GM18868 (cell line): ENCODE measurements at regions not wholly inside any gene's neighbourhood (a gene's known extent, or its start where the extent isn't known, plus 50 kb on each side); places are given as distances from the start of the nearest gene placed in this dataset.
"Not testable (repeated sequence)": the region's sequence is repeated elsewhere in the genome, so short reads cannot be mapped to it uniquely, and the experiment has no call there.

Source experiments
- ATAC-seq: cut with Tn5 transposase; IDR thresholded peaks from one replicate; pipeline ENCODE4 v1.9.1; 2021; ENCODE audit warnings: mild to moderate bottlenecking, moderate library complexity; ENCODE audit not compliant: unreplicated experiment

DNA sequence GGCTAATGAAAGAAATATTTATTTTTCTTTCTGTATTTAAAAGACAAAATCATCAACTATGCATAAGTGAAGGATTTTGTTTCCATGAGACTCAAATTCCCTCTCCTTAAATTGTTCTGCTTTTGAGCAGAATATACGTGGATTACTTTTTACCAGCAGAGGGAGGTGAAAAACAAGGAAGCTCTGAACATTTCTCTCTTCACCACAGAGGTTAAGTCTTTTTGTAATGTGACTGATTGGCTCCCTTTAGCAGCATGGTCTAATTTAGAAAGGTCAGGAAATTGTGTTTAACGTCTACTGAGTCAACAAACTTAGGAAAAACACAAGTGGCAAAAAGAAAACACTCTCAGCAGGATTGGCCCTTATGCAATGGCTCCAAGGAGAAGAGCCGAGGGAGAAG, 55.1 kb upstream of the F9 start:
- ATAC-seq, result no peak

DNA sequence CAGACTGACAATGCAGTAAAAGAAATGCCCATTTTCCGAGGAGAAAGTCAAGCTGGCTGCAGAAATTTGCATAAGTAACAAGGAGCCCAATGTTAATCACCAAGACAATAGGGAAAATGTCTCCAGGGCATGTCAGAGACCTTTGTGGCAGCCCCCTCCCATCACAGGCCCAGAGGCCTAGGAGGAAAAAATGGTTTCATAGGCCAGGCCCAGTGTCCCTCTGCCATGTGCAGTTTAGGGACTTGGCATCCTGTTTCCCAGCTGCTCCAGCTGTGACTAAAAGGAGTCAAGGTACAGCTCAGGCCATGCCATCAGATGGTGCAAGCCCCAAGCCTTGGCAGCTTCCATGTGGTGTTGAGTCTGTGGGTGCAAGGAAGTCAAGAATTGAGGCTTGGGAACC, 68.6 kb upstream of the F9 start:
- ATAC-seq, result not testable (repeated sequence)

DNA sequence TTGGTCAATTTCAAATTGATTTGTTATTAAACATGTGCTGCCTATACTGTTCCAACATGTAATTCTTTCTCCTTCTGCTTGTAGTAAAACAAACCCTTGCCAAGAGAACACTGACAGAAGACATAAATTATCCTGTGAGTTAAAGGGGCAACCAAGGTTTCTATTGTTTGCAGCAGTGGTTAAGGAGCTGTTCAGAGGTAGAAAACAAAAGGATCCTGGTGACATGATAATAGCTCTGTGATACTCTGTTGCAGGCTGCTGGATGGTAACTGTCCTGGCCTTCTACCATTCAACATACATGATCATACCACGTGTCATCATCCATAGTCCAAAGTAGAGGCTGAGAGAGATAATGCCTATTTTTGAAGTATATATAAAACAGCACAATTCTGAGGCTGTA, 75.8 kb upstream of the F9 start:
- ATAC-seq, result no peak

DNA sequence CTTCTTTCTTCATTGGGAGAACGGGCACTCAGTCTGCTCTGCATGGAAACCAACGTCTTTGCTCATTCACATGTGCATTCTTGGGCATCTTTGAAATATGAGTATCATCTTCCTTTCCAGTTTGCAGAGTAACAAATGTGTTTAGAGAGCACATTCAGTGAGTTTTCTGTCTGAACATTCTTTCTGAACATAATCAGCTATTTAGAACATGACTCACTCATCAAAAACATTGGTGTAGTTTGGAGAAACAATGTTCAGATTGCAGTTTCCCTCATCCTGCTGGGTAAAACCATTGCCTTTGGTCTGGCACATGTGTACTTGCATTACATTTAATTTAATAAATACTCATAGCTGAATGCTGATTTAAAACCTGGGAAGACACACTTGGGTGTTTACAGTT, 81.5 kb upstream of the F9 start:
- ATAC-seq, result no peak

DNA sequence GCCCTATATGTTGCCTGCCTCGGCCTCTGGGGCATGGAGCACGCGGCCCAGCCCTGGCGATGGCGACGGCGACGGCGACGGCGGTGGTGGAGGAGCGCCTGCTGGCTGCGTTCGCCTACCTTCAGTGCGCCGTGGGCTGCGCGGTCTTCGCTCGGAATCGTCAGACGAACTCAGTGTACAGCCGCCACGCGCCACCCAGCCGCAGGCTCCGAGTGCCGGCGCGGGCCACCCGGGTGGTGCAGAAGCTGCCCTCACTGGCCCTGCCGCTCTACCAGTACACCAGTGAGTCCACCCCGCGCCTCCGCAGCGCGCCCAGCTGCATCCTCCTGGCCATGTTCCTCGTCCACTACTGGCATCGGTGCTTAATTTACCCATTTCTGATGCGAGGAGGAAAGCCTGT, 83.7 kb upstream of the F9 start:
- no peak for ATAC-seq

DNA sequence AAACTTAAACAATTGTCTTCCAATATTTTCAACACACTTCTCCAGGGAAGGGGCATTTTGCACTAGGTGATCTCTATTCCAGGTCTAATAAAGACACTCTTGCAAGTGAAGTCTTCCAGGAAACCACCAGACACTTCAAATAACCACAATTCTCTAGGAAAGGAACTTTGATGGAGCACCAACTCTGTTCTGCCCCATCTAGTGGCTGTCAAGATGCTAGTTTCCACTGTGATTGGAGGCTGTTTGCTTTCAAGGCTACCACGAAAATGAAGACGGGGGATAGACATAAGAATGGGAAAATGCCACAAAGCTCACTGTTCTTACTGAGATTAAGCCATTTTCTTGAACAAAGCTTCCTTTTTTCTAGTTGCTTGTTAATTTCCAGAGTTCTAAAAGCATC, 100.6 kb upstream of the F9 start:
- no peak for ATAC-seq

DNA sequence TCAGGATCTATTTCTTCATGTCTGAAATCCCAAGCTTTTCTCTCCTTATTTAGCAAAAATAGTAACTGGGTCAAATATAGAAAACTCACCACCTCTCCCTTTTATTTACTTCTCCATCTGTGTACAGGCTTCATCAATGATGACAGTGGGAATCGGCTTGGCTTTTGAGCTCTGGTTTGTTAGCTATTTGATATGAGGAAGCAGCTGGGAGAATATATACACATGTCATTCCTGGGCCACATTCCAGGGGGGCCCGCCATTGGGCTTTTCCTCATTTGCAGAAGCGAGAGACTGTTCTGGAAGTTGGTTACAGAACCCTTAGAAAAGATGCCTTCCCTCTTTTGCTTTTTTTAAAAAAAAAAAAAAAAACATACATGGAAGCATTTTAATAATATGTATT, 107.4 kb upstream of the F9 start:
- ATAC-seq, result no peak

DNA sequence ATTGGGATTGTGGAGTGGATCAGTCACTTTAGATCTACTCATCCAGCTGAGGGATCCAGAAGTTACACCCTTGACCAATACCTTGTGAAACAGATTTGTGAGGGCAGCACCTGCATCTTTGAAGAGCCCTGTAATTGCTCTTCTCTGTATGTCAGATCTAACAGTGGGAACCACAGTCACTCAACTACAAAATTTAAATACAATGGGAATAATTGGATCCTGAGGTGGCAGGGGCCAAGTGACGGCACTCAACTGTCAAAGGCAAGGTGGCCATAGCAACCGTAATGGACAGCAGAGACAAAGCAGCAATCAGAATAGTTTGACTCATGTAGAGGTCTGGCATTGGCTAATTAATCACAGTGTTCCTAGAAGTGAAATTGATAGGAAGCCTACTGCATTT, 132.3 kb upstream of the F9 start:
- ATAC-seq, result not testable (repeated sequence)

DNA sequence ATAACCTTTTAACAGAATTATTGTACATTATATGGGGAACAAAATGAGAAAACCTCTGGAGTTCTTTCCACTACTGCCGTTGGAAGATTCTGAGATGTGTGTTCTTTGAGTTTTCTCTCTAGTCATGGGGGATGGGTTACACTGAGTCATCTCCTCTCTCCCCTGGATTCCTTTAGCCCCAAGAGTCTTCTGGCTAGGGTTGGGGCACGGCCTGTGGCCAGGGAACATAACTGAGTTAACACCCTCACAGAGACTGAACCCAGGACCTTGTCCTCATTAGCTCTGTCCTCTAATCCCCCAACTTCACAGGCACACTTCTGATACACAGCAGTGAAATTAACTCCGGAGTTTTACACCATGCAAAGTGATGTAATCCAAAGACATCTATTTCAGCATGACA, 142.3 kb upstream of the F9 start:
- no peak for ATAC-seq

DNA sequence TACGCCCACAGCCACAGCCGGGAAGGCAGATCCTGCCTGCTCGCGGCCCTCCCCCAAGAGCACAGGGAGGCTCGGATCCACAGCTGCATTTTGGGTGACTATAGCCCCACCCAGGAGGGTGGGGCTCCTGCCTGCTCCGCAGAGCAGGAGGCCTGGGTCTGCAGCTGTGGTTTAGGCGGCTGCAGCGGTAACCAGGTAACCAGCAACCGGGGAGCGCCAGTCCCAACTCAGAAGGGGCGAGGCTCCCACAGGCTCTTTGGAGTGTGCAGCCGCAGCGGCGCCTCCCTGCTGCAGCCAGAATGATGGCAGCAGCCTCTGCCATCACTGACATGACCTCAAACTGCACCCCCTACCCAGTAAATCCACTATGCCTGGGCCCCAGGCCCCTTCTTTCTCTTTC, 148.0 kb upstream of the F9 start:
- no peak for ATAC-seq

DNA sequence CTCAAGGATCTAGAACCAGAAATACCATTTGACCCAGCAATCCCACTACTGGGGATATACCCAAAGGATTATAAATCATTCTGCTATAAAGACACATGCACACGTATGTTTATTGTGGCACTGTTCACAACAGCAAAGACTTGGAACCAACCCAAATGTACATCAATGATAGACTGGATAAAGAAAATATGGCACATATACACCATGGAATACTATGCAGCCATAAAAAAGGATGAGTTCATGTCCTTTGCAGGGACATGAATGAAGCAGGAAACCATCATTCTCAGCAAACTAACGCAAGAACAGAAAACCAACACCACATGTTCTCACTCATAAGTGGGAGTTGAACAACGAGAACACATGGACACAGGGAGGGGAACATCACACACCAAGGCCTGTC, 154.0 kb upstream of the F9 start:
- not testable (repeated sequence) for ATAC-seq

DNA sequence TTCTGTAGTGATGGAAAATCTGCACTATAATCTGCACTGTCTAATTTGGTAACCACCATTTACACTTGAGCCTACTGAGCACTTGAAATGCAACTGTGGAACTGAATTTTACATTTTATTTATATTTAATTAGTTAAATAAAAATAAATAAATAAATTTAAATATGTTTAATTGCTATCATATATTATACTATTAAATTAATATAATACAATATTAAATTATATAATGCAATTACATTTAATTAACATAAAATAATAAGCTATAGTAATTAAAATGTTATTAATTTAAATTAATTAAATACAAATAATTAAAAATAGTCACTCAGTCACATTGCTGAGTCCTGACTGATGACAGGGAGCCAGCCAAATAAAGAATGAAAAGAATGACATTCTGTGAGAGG, 170.2 kb upstream of the F9 start:
- ATAC-seq, result no peak

DNA sequence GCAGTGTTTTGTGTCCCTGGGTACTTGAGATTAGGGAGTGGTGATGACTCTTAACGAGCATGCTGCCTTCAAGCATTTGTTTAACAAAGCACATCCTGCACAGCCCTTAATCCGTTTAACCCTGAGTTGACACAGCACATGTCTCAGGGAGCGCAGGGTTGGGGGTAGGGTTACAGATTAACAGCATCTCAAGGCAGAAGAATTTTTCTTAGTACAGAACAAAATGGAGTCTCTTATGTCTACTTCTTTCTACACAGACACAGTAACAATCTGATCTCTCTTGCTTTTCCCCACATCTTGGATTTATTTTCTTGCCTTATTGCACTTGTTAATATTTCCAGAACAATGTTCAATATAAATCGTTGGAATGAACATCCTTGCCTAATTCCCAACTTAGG, 187.9 kb upstream of the F9 start:
- ATAC-seq, result not testable (repeated sequence)

DNA sequence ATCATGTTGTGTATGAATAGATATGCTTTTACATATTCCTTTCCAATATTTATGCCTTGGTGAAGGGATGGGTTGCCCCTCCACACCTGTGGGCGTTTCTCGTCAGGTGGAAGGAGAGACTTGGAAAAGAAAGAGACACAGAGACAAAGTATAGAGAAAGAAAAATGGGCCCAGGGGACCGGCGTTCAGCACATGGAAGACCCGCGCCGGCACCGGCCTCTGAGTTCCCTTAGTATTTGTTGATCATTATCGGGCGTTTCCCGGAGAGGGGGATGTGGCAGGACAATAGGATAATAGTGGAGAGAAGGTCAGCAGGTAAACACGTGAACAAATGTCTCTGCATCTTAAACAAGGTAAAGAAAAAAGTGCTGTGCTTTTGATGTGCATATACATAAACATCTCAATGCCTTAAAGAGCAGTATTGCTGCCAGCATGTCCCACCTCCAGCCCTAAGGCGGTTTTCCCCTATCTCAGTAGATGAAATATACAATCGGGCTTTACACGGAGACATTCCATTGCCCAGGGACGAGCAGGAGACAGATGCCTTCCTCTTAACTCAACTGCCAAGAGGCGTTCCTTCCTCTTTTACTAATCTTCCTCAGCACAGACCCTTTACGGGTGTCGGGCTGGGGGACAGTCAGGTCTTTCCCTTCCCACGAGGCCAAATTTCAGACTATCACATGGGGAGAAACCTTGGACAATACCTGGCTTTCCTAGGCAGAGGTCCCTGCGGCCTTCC, 188.5 kb upstream of the F9 start:
- ATAC-seq, result not testable (repeated sequence)

DNA sequence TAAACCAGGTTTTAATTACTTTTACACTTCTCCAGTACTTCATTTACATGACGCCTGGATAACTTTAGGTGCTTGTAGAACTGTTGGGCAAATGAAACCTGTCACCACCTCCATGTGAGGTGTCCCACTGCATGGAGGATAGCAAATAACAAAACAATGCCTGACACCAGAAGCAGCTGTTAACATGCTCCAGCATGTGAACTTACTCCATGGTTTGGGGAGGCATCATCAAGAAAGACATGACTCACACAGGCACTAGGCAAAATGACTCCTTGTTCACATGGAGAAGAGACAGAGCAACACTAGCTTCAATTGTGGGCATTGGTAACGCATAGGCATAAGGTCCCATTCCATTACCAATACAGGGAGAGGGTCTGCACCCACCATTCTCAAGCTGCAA, 198.1 kb upstream of the F9 start:
- ATAC-seq, result no peak

DNA sequence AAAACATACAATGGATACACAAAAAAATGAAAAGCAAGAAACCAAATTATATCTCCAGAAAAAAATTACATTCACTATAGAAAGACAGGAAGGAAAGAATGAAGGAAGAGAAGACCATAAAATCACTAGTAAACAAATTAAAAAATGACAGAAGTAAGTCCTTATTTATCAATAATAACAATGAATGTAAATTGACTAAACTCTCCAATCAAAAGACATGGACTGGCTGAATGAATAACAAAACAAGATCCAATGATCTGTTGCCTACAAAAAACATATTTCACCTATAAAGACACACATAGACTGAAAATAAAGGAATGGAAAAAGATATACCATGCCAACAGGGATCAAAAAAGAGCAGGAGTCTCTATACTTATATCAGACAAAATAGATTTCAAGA, 203.2 kb upstream of the F9 start:
- no peak for ATAC-seq

DNA sequence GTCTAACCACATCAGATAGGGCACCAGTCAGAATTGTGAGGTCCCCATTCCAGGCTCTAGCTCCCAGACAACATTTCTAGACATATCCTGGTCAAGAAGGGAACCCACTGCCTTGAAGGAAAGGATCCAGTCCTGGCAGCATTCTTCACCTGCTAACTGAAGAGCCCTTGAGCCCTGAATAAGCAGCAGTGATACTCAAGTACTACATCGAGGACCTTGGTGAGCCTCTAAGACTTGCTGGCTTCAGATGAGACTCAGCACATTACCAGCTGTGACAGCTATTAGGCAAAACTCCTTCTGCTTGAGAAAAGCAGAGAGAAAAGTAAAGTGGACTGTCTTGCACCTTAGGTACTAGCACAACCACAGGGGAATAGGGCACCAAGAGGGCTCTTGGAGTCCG, 205.8 kb upstream of the F9 start:
- no peak for ATAC-seq

DNA sequence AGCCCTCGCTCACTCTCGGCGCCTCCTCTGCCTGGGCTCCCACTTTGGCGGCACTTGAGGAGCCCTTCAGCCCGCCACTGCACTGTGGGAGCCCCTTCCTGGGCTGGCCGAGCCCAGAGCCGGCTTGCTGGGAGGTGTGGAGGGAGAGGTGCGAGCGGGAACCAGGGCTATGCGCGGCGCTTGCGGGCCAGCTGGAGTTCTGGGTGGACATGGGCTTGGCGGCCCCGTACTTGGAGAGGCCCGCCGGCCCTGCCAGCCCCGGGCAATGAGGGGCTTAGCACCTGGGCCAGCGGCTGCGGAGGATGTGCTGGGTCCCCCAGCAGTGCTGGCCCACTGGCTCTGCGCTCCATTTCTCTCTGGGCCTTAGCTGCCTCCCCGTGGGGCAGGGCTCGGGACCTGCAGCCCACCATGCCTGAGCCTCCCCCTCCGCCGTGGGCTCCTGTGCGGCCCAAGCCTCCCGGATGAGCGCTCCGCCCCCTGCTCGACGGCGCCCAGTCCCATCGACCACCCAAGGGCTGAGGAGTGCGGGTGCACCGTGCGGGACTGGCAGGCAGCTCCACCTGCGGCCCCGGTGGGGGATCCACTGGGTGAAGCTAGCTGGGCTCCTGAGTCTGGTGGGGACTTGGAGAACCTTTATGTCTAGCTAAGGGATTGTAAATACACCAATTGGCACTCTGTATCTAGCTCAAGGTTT, 209.7 kb upstream of the F9 start:
- not testable (repeated sequence) for ATAC-seq

DNA sequence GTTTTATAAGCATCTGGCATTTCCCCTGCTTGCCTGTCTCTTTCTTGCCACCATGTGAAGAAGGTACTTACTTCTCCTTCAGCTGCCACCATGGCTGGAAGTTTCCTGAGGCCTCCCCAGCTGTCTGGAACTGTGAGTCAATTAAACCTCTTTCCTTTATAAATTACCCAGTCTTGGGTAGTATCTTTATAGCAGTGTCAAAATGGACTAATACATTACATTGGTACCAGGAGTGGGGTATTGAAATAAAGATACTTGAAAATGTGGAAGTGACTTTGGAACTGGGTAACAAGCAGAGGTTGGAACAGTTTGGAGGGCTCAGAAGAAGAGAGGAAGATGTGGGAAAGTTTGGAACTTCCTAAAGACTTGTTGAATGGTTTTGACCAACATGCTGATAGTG, 223.9 kb upstream of the F9 start:
- ATAC-seq, result not testable (repeated sequence)

DNA sequence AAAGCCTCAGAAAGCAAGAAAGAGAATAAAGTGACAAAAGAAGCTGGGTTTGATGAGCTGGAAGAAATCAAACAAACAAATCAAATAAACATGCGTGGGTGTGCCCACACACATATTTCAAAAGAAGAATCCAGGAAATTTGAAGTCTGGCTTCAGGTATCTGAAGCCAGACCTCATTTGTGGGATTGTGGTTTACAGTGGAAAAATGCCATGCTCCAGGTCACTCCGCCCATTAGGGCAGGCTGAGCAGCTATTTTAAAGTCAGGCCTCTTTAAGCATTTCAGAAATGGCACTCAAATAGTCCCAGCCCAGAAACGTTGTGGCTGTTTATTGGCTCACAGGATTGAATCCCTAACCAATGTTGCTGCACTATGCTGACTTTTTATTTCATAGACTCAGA, 226.1 kb upstream of the F9 start:
- ATAC-seq, result no peak

DNA sequence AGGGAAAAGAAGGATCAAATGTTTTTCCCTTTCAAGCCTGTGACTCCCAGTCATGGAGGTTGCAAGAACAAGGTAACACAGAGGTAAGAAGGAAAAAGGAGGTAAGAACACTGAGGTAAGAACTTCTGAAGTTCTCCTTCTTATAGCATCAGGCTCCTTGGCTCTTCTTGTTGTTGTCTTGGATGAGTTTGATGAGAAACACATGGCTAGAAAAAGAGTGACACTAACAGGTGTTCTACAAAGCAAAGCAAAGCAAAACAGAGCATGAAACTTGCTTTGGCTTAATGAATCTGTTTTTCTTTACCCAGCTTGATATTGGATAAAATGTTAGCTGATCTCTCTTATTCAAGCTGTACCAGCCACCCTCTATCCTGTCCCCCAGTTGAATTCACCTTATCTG, 231.2 kb upstream of the F9 start:
- no peak for ATAC-seq

DNA sequence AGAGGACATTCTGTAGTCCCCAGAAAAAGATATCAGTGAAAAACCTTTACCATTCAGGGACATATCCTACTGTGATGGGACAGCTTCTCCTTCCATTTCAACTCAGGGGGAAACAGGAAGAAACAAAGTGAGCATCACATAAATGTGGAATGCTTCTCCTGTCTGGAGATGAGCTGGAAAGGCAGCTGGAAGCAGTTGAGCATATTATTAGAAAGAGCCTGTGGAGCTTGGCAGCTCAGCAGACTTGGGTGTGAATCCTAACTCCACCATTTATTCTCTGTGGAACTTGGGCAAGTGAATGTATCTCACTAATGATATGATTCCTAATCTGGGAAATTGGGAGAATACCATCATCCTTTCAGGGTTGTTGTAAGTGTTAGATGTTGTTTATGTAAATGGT, 232.1 kb upstream of the F9 start:
- no peak for ATAC-seq

DNA sequence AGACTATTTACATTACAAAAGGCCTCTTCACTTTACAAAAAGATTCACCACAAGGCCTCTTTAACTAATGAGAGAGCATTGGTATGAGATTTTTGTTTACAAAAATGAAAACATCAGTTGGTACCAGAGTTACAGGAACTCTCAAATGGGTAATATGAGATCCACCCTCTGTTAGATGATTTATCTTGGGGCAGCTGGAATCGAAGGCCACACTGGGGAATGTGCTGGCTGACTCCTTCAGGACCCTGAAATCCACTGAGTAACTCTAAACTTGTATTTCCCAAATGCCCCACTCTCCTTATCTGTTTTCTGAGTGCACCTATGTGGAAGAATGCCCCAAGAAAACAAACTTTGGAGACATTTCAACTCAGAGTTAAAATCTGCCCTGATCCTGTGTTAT, 232.9 kb upstream of the F9 start:
- ATAC-seq, result no peak
